GM12878 (cell line): ENCODE measurements at regions not wholly inside any gene's neighbourhood (a gene's known extent, or its start where the extent isn't known, plus 50 kb on each side); places are given as distances from the start of the nearest gene placed in this dataset.

Experiments used
- ATF7 ChIP-seq: fragments of 450-650 bp; IDR thresholded peaks from 2 replicates; pipeline ENCODE4 v1.6.1; 2016; ENCODE audit warnings: low read depth, mild to moderate bottlenecking
- JUND ChIP-seq: IDR thresholded peaks from 2 replicates; pipeline ENCODE4 v1.6.1; 2012; ENCODE audit warnings: low read depth, mild to moderate bottlenecking, low read length, improper control_type of control experiment, moderate library complexity
- POLR2A ChIP-seq: IDR thresholded peaks from 2 replicates; pipeline ENCODE4 v1.6.1; 2011; ENCODE audit warnings: low read depth, mild to moderate bottlenecking, low read length
- SMC3 ChIP-seq: IDR thresholded peaks from 2 replicates; pipeline ENCODE4 v1.6.1; 2011; ENCODE audit warnings: low read length, improper control_type of control experiment, borderline replicate concordance
- YY1 ChIP-seq: IDR thresholded peaks from 2 replicates; pipeline ENCODE4 v1.6.1; 2011; ENCODE audit warnings: low read depth, mild to moderate bottlenecking, low read length
- TF ChIP-seq, protein P1 (sequence below): IDR thresholded peaks from 2 replicates; pipeline ENCODE4 v1.6.1; 2011; ENCODE audit warnings: borderline replicate concordance, low read depth, mild to moderate bottlenecking, moderate library complexity, mixed read lengths, low read length; ENCODE audit not compliant: insufficient read depth; ENCODE audit errors: extremely low read length
- TF ChIP-seq, protein P2 (sequence below): fragments of 450-650 bp; IDR thresholded peaks from 2 replicates; pipeline ENCODE4 v1.6.1; 2014; ENCODE audit warnings: mild to moderate bottlenecking

DNA sequence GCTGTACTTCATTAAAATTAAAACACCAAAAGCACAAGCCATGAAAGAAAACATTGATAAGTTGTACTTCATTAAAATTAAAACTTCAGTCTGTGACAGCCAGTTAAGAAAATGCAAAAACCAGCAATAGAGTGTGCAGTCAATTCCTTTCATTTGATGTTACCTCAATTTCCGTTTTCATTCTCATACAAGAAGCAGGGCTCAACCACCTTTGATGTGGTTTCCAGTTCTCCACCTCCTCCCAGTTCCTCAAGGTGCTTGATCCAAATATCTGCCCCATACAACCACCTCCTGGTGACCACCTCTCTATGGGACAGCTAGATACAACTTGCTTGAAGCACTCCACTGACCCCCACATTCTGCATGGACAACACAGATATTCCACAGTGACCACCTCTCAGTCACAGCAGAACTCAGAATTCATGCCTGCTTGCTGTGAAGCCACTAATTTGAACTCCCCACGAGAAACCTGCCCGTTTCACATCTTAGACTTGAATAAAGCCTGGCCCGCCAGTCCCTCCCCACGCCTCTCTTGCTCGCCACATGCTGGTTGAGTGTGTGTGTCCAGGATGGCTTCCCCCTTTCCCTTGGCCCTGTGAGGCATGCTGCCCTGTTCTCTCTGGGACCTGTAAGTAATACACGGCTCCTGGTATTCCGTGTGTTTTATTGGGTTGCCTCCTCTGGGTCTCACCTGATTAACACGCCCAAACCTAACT, 66.1 kb downstream of the FAM50B start:
- TF ChIP-seq, protein P1, sequence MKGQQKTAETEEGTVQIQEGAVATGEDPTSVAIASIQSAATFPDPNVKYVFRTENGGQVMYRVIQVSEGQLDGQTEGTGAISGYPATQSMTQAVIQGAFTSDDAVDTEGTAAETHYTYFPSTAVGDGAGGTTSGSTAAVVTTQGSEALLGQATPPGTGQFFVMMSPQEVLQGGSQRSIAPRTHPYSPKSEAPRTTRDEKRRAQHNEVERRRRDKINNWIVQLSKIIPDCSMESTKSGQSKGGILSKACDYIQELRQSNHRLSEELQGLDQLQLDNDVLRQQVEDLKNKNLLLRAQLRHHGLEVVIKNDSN = no peak
- TF ChIP-seq SMC3 = no peak
- no peak for TF ChIP-seq JUND
- no peak for TF ChIP-seq ATF7
- TF ChIP-seq, protein P2, sequence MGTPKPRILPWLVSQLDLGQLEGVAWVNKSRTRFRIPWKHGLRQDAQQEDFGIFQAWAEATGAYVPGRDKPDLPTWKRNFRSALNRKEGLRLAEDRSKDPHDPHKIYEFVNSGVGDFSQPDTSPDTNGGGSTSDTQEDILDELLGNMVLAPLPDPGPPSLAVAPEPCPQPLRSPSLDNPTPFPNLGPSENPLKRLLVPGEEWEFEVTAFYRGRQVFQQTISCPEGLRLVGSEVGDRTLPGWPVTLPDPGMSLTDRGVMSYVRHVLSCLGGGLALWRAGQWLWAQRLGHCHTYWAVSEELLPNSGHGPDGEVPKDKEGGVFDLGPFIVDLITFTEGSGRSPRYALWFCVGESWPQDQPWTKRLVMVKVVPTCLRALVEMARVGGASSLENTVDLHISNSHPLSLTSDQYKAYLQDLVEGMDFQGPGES = no peak
- no peak for TF ChIP-seq POLR2A
- no peak for TF ChIP-seq YY1
